AG10803 (cell line): ENCODE measurements at regions not wholly inside any gene's neighbourhood (a gene's known extent, or its start where the extent isn't known, plus 50 kb on each side); places are given as distances from the start of the nearest gene placed in this dataset.
"Not testable (repeated sequence)": the region's sequence is repeated elsewhere in the genome, so short reads cannot be mapped to it uniquely, and the experiment has no call there.

ENCODE experiments used
- DNase-seq: peaks from one replicate; pipeline ENCODE4 v3.0.0; 2010; ENCODE audit warnings: low read depth
- H3K4me3 ChIP-seq: 2 replicates; pipeline ENCODE4 v1.5.1; 2011; ENCODE audit warnings: mild to moderate bottlenecking, low read length, control low read depth
- CTCF ChIP-seq: conservative IDR thresholded peaks from 2 replicates; pipeline ENCODE4 v1.5.1; 2011; ENCODE audit warnings: mild to moderate bottlenecking, low read length, control low read depth, inconsistent platforms

DNA sequence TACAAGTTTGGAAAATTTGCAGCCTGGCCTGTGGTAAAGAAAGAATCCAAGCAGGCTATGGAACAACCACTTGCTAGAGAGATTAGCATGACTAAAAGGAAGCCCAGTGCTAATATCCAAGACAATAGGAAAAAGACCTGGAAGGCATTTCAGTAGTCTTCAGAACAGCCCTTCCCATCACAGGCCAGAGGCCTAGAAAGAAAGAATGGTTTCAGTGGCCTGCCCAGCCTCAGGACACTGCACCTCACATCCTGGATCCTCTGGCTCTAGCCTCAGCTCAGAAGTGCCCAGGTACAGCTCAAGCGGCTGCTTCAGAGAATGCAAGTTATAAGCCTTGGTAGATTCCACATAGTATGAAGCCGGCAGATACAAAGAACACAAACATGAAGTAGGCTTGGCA lies 449.8 kb upstream of the AR start:
- DNase-seq: no peak
- TF ChIP-seq CTCF: no peak
- no peak overlapping the region for H3K4me3 ChIP-seq

DNA sequence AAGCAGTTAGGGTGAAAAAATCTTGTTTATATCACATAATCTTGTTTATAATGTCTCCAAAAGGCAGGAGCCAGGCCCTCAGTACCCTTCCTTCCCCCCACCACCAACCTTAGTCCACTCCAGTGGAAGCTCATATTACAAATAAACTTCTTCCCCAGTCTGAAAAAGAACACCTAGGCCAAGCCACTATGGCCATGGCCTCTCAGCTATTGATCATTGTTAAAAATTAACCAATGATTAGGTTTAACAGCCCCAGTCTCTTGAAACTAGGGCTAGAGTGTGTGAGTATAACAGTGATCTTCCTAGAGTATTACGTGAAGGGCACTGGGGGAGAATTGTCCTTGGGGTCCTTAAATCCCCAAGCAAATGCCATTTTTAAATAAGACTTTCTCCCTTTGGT lies 411.9 kb upstream of the EDA2R start:
- TF ChIP-seq CTCF: no peak
- no peak for DNase-seq
- H3K4me3 ChIP-seq: no peak overlapping the region

- H3K4me3 ChIP-seq: no peak overlapping the region
- no peak for TF ChIP-seq CTCF
- no peak for DNase-seq
Measured at GRCh38 chrX:67044866-67045265, 406.0 kb upstream of the EDA2R start.

DNA sequence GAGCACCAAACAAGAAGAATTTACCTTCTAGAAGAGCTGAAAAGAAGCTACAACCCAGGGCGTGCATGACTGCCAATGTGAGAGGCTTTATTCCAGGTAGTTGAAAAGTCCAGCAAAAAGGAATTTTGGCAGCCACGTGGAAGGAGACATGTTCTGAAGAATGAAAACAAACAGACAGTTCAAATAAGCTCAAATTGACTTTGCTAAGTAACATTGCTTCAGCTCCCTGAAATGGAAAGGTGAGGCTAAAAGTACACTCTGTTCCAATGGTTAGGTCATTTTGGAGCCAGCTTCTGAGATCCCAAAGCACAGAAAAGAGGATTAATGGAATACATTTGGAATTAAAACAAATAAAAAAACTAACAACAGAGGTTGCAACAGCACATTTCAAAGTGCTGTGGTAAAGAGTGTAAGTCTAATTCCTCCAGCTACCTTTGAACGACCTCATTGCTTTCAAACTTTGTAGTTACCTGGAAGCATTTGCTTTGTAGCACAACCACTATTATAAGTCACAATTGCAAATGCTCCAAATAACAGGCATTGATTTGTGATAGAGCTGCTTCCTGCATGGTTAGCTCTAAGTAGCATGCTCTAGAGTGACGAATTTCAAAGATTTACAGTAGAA lies 405.3 kb upstream of the EDA2R start:
- no peak for DNase-seq
- TF ChIP-seq CTCF: no peak
- H3K4me3 ChIP-seq: no peak overlapping the region

GRCh38 chrX:67004451-67004850 lies 365.6 kb upstream of the EDA2R start:
- DNase-seq: no peak
- H3K4me3 ChIP-seq: no peak overlapping the region
- no peak for TF ChIP-seq CTCF

- no peak for DNase-seq
- TF ChIP-seq CTCF: no peak
- H3K4me3 ChIP-seq: no peak overlapping the region
Measured at GRCh38 chrX:66994729-66995128, 355.9 kb upstream of the EDA2R start.

GRCh38 chrX:66992077-66992476 lies 353.2 kb upstream of the EDA2R start:
- not testable (repeated sequence) for DNase-seq, H3K4me3 ChIP-seq

DNA sequence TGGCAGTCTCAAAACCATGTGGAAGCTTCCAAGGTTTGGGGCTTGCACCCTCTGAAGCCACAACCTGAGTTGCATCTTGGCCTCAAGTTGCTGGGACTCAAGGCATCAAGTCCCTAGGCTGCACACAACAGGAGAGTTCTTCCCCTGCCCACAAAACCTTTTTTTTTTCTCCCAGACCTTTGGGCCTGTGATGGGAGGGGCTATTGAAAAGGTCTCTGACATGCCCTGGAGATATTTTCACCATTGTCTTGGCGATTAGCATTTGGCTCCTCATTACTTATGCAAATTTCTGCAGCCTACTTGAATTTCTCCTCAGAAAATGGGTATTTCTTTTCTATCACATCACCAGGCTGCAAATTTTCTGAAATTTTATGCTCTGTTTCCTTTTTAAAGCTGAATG lies 349.5 kb upstream of the EDA2R start:
- H3K4me3 ChIP-seq: no peak overlapping the region
- DNase-seq: no peak
- no peak for TF ChIP-seq CTCF
